Nephron (organoid): ENCODE measurements at regions not wholly inside any gene's neighbourhood (a gene's known extent, or its start where the extent isn't known, plus 50 kb on each side); places are given as distances from the start of the nearest gene placed in this dataset.

Experiments
- H3K27ac Mint-ChIP-seq, 3 experiments: 2 replicates each; pipeline ENCODE4 v1.8.0; 2020; ENCODE audit warnings: mixed read lengths in 3 of 3, mild to moderate bottlenecking in 2 of 3, moderate library complexity in 1 of 3
- H3K27me3 Mint-ChIP-seq: 2 replicates; pipeline ENCODE4 v1.8.0; 2021; ENCODE audit warnings: low read depth, mild to moderate bottlenecking, moderate library complexity, mixed read lengths
- H3K36me3 Mint-ChIP-seq: 2 replicates; pipeline ENCODE4 v1.8.0; 2020; ENCODE audit warnings: low read depth, mixed read lengths
- H3K4me1 Mint-ChIP-seq: 2 replicates; pipeline ENCODE4 v1.8.0; 2020; ENCODE audit warnings: mixed read lengths
- H3K4me3 Mint-ChIP-seq, 3 experiments: 2 replicates each; pipeline ENCODE4 v1.8.0; 2020; ENCODE audit warnings: mild to moderate bottlenecking in 3 of 3, mixed read lengths in 3 of 3, moderate library complexity in 2 of 3
- H3K9me3 Mint-ChIP-seq: 2 replicates; pipeline ENCODE4 v1.8.0; 2020; ENCODE audit warnings: mixed read lengths
- CTCF ChIP-seq, 3 experiments: fragments of 200-600 bp; sonication (generic); IDR thresholded peaks; one replicate each; pipeline ENCODE4 v1.5.0; 2021; ENCODE audit warnings: antibody characterized with exemption in 3 of 3; ENCODE audit not compliant: unreplicated experiment in 3 of 3

- peaks cover 3% of the 10 kb centered on the region for H3K9me3 Mint-ChIP-seq
- H3K27ac Mint-ChIP-seq = no peak overlapping the region
- no peak overlapping the region for H3K4me3 Mint-ChIP-seq
- H3K4me1 Mint-ChIP-seq = no peaks in the 10 kb centered on the region
- no peaks in the 10 kb centered on the region for H3K27me3 Mint-ChIP-seq
- H3K36me3 Mint-ChIP-seq = no peaks in the 10 kb centered on the region
- no peak for TF ChIP-seq CTCF (IDR thresholded peaks at IDR 0.05; ENCODE audit: unreplicated experiment in 3 of 3)
Measured at GRCh38 chr14:87450193-87450592, 542.8 kb downstream of the GALC start.

GRCh38 chr14:87449016-87449415, 544.0 kb downstream of the GALC start:
- no peaks in the 10 kb centered on the region for H3K4me1 Mint-ChIP-seq
- H3K27me3 Mint-ChIP-seq = no peaks in the 10 kb centered on the region
- no peak overlapping the region for H3K4me3 Mint-ChIP-seq
- TF ChIP-seq CTCF (IDR thresholded peaks at IDR 0.05; ENCODE audit: unreplicated experiment in 3 of 3) = no peak
- no peaks in the 10 kb centered on the region for H3K9me3 Mint-ChIP-seq
- no peaks in the 10 kb centered on the region for H3K36me3 Mint-ChIP-seq
- no peak overlapping the region for H3K27ac Mint-ChIP-seq

GRCh38 chr14:87443787-87444186, 549.2 kb downstream of the GALC start:
- no peak overlapping the region for H3K27ac Mint-ChIP-seq
- H3K36me3 Mint-ChIP-seq = no peaks in the 10 kb centered on the region
- no peak for TF ChIP-seq CTCF (IDR thresholded peaks at IDR 0.05; ENCODE audit: unreplicated experiment in 3 of 3)
- no peaks in the 10 kb centered on the region for H3K9me3 Mint-ChIP-seq
- H3K27me3 Mint-ChIP-seq = no peaks in the 10 kb centered on the region
- no peaks in the 10 kb centered on the region for H3K4me1 Mint-ChIP-seq
- H3K4me3 Mint-ChIP-seq = no peak overlapping the region

- H3K4me3 Mint-ChIP-seq = no peak overlapping the region
- no peak overlapping the region for H3K27ac Mint-ChIP-seq
- H3K36me3 Mint-ChIP-seq = no peaks in the 10 kb centered on the region
- no peaks in the 10 kb centered on the region for H3K27me3 Mint-ChIP-seq
- no peak for TF ChIP-seq CTCF (IDR thresholded peaks at IDR 0.05; ENCODE audit: unreplicated experiment in 3 of 3)
- H3K9me3 Mint-ChIP-seq = no peaks in the 10 kb centered on the region
- peaks cover 5% of the 10 kb centered on the region for H3K4me1 Mint-ChIP-seq
Measured at GRCh38 chr14:87443039-87443438, 549.9 kb downstream of the GALC start.

GRCh38 chr14:87437158-87437557, 555.8 kb downstream of the GALC start:
- no peak for TF ChIP-seq CTCF (IDR thresholded peaks at IDR 0.05; ENCODE audit: unreplicated experiment in 3 of 3)
- Mint-ChIP-seq H3K4me1 (peaks cover 11% of the 10 kb centered on the region), H3K27ac (no peak overlapping the region), H3K9me3 (peaks cover 5% of the 10 kb centered on the region), H3K27me3 (no peaks in the 10 kb centered on the region), H3K4me3 (no peak overlapping the region), H3K36me3 (no peaks in the 10 kb centered on the region)

GRCh38 chr14:87434680-87435079, 558.3 kb downstream of the GALC start:
- H3K36me3 Mint-ChIP-seq = no peaks in the 10 kb centered on the region

More at GRCh38 chr14:87434680-87435079, 558.3 kb downstream of the GALC start:
- Mint-ChIP-seq H3K9me3 (peaks cover 10% of the 10 kb centered on the region), H3K4me1 (peaks cover 11% of the 10 kb centered on the region), H3K27ac (no peak overlapping the region), H3K4me3 (no peak overlapping the region), H3K27me3 (no peaks in the 10 kb centered on the region)
- TF ChIP-seq CTCF (IDR thresholded peaks at IDR 0.05; ENCODE audit: unreplicated experiment in 3 of 3) = no peak
